IPS DF 4.7 (cell line): ENCODE measurements at regions not wholly inside any gene's neighbourhood (a gene's known extent, or its start where the extent isn't known, plus 50 kb on each side); places are given as distances from the start of the nearest gene placed in this dataset.

Source experiments
- DNase-seq: peaks from one replicate; pipeline ENCODE4 v3.0.0-alpha.2; 2013; ENCODE audit warnings: low spot score; ENCODE audit errors: extremely low read depth

DNA sequence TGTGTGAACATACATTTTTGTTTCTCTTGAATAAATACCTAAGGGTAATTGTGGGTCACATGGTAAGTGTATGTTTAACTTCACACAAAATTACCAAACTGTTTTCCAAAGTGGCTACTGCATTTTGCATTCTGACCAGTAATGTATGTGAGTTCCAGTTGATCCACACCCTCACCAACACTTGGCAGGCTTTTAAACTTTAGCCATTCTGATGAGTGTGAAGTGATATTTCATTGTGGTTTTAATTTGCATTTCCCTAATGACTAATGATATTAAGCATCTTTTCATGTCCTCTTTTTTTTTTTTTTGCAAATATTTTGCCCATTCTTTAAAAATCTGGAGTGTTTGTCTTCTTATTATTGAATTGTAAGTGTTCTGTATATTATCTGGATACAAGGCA, 53.5 kb upstream of the MAST4 start:
- DNase-seq = no peak
